ENCODE measurements at regions not wholly inside any gene's neighbourhood (a gene's known extent, or its start where the extent isn't known, plus 50 kb on each side); places are given as distances from the start of the nearest gene placed in this dataset.

GRCh38 chr20:39568109-39568508, 606.0 kb downstream of the DHX35 start:
- no peak for TF ChIP-seq EP300 (IDR thresholded peaks at IDR 0.05)
- TF ChIP-seq CTCF (IDR thresholded peaks at IDR 0.05), result no peak
- no peak for TF ChIP-seq POLR2A (IDR thresholded peaks at IDR 0.05)

Data from ovary (tissue), 3 donors.